GM21786 (cell line): ENCODE measurements at regions not wholly inside any gene's neighbourhood (a gene's known extent, or its start where the extent isn't known, plus 50 kb on each side); places are given as distances from the start of the nearest gene placed in this dataset.

ENCODE experiments used
- ATAC-seq: cut with Tn5 transposase; IDR thresholded peaks from one replicate; pipeline ENCODE4 v1.9.1; 2021; ENCODE audit not compliant: unreplicated experiment

DNA sequence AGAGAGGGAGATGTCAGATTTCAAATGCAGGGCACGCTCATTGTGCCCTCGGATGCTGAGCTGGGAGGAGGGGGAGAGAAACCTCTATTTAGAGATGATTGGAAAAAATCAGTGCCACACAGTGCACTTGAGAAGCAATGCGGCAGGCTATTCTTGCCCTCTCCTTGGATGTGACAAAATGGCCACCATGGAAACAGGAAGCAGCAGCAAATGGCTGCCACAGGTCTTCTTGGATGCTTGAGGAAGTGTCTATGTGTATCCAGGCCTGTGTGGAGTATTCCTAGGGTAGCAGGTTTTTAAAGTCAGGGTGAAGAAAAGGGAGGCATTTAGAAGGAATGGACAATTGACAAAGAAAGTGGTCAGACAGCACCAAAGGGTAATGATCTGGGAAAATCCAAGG lies 340.1 kb upstream of the ZFHX3 start:
- no peak for ATAC-seq

DNA sequence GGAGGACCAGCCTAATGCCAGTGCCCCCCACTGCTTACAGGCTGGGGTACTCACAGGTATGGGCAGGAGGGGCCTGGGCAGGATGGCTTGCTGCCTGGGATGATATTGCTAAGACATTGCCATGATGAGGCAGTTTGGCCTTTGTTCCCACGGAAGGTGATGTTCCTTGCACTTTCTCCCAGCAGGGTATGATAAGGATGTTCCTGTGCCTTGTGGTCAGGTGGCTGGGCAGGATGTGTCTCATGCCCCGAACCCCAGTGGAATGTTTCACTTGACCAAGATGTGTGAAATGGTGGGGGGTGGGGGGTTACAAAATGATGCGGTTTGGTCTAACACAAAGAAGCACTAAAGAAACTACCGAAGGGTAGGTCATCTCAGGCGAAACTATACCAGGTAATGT lies 337.8 kb upstream of the ZFHX3 start:
- no peak for ATAC-seq

DNA sequence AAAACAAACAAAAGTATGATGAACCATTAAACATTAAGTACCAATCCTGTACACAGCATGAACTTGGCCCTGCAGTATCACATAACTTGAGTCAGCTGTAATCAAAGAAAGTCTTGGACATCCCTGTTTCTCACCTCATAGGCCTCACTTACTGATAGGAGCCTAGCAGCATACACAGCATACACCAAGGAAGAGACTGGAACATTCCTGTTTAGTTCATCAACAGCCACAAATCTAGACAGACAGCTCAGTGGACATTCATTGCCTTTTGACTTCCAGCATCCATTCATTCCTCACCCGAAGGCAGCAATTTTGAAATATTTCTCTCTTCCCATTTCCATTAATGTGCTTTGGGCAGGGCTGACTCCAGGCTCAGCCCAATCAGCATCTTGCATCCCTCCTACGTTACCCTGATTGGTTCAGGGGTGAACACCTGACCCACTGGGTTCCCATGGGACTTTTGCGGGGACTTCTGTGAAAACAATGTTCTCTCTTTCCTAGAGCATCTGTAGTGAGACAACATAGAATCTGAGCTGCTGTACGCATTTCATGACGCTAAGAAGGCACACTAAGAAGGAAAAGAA lies 336.7 kb upstream of the ZFHX3 start:
- no peak for ATAC-seq

DNA sequence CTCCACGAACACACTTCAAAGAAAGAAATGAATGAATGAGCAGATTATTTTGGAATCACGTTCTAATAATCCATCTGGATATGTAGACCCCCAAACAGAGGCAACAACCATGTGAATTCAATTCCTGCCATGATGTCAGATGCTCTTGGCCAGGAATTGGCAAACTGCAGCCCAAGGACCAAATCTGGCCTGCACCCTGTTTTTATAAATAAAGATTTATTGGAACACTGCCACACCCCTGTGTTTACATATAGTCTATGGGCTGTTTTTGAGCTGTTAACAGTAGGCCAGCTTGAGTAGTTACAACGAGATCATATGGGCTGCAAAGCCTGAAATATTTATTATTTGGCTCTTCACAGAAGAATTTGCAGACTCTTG lies 336.0 kb upstream of the ZFHX3 start:
- ATAC-seq, result no peak

DNA sequence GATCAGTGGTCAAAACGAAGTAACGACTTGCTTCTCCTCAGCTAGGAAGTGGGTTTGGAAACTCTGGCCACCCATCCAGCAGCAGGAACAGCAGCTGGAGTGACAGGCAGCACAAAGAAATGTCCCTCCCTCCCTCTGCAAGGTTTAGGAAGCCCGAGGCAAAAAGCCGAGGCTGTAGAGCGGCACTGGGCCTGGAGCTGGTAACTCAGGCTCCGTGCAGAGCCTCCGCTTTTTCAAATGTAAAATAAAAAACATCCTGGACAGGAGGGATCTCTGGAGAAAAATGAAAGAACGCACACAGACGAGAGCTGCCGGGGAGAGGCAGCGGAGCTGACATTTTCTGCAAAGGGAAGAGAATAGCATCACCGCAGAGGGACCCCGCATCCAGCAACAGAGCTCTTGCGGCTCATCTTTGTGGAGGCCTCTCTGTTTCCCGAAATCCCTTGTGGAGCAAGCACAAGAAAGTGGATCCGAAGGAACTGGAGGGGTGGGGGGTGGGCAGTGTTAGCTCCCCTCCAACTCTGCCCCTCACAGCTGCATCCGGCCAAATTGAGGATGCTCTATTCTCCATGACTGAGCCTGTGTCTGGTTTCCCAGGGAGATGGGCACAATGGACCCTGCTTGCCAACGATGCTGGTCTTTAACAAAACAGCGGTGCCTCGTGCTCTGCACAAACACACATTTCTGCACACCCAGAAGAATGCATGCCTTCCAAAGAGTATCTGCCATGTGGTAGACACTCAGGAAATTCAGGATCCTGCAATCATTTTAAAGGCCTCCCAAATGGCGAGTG lies 335.5 kb upstream of the ZFHX3 start:
- no peak for ATAC-seq

DNA sequence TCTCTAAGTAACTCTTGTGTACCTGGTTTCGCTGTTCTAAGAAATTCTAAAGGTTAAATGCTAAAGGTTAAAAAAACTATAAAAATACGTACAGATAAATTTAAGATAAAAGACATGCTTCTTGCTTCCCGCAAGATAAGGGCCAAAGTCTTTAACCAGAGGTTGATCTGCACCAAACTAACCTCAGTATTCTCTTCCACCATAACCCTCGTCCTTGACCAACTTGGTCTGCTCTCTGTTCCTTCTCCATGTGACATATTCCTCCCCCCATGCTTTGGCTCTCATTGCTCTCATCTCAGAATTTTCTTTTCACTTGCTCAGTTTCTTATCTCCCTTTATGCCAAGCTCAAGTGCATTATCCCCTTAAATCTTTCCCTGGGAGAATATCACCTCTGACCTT lies 330.5 kb upstream of the ZFHX3 start:
- ATAC-seq, result no peak

DNA sequence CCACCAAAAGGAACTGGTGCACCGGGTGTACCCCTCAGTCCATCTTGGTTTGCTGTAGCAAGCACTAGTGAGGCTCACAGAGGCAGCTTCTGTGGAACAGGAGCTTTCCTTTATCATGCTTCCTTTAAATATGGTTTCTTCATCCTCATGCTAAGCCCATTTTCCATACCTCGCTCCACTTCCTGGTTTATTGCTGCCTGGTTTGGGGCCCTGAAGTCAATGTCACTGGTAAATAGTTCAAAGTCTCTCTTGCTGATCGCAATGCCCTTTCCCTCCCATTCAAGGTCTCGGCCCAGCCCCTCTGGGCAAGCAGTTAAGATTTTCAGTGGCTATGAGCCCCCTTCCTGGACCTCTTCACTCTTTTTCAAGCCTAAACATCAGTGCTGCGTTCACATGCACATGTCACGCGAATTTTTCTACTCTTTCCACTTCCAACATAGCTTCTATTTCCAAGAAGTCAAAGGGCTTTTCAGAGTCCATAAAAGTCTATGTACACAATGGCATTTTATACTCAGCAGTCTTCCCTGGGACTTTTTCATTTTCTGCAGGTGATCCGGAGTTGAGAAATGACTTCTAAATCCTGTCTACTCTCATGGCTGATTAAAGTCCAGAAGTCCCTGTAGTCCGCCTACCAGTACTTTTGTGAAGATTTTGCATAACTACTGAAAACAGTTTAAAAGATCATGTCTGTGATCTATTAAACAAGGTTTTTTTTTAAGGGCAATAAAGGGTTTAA lies 323.8 kb upstream of the ZFHX3 start:
- ATAC-seq, result no peak

DNA sequence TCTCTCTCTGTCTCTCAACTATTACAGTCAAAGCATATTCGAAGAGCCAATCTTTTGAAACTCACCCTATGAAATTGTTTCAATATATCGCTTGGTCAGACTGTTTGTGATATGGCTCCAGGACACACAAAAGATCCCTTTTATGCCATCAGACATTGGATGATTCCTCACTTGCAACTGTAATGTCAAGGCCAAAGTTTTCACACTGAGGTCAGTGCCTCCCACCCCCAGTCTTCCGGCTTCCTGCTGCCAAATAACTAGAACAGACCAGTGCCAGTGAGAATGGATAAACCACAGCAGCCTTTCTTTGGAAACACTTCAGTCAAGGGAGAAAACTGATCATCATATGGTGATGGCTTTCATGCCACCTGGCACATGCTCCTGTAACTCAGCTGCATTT lies 321.9 kb upstream of the ZFHX3 start:
- no peak for ATAC-seq

DNA sequence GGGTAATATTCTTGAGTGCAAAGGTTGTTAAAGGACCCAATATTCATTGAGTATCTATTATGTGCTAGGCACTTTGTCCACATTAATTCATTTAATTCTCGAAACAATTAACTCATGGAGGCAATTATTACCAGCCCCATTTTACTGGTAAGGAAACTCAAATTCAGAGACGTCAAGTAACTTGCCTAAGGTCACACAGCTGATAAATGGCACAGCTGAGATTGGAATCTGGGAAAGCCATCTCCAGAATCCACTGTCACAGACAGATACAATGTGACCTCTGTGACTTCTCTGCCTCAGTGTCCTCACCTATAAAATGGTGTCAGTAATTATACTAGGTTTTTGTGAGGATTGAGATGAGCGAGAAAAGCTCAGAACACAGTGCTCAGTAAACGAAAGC lies 320.8 kb upstream of the ZFHX3 start:
- ATAC-seq, result no peak

DNA sequence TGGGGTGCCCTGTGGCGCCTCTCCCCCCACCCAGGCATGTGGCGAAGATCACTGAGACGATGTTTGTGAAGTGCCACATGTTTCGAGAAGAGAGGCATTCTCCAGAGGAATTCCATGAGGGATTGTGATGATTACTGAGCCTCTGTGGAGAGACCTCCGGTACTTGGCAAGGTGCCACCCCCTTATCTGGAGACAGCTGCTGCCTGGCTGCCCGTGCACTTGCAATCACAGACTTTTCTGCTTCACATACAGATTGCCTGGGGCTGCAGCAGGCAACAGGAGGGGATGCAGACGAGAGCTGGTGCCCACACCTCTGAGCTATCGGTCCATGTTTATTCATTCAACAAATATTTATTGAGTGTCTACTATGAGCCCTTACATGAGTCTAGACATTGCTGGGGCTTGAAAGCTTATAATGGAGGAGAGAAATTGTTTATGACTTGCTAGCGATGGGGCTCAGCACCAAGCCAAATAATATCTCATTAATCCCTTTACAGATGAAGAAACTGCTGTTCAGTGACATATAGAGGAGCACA lies 317.2 kb upstream of the ZFHX3 start:
- no peak for ATAC-seq

DNA sequence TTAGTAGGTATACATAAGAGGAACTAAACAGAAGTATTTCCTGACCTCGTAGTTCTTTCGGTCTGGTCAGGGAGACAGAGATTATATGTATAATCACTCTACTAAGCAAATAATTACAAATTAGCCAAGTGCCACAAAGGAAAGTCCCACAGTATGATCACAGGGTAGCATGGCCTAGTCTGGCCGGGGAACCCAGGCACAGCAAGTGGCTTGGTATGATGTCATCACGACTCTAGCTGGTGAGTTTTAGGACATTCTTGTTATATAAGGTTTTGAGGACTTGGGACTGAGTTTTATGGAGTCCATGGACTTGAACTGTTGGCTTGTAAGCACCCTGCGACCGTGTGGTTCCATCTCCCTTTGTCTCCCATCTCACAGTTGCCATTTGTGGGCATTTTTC lies 316.5 kb upstream of the ZFHX3 start:
- ATAC-seq, result no peak

DNA sequence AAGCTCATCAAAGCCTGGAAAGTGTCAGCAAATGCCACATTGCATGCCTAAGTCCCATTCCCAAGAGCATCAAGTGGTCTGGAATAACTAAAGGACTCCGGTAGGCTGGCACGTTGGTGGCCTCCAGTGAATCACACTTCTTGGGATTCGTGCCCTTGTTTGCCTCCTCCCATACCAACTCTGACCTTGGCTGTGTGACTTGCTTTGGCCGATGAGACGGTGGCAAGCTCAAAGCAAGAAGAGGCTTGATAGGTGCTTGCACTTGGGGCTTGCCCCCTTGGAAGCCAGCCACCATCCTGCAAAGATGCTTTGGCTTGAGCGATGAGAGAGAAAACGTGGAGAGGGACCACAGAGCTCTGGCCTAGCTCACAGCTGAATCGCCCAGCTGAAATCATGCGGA lies 313.1 kb upstream of the ZFHX3 start:
- no peak for ATAC-seq

DNA sequence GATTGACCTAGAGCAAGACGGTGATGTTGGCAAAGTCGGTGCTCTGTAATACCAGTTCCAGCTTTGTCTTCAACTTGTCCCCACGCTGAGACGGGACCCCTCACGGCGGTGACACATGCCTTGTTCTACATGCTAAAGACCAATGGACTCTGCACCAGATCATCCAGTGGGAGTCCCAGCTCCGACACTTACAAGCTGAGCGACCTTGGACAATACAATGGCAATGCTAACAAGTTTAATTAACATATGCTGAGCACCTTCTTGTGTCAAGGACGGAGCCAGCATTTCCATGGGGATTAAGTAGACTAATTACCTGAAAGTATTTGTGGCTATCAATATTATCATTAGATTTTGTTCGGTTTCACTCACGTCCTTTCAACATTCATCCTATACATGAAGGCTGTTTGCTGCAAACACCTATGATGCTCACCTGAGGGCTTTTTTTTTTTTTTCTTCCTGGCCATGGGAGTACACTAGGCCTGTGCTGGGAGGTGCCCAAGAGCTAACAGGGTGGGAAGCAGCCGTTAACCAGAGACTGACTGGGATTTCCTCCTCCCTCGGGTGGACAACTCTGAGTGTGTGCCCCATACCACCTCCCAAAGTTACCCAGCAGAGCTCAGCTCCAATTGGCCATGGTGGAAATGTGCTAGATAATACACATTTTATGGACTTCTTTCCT lies 308.6 kb upstream of the ZFHX3 start:
- no peak for ATAC-seq

DNA sequence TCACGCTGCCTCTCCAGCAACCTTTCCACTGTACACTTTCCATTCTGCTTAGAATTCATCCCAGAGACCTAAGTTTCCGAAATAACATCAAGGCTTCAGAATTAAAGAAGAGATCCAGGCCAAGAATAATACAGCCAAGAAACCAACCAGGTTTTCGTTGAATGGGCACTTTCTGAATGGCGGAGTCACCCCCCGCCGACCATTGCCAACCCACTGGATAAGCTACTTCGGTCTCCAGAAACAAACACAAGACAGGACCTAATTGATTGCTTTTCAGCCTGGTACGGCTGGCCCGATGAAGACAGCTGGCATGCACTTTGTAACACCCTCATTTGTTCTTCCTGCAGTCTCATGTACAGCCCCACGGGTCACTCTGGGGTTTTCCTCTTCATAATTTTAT lies 308.1 kb upstream of the ZFHX3 start:
- no peak for ATAC-seq

DNA sequence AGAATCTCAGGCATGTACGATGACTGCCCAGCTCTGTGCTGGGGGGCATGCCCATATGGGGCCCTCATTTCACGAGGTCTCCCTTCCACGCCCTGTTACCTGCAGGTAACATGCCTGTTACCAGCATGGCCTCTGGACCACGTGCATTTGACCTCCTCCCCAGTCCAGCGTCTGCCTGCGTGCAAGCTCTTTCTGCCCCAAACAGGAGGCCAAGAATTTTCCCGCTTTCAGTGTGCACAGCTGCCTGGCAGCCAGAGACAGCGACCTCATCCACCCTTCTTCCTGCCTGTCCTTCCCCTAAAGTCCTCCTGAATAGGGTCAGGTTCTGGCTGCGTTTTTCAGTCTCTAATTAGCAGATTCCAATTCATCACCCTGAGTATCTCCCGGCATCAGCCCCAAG lies 306.5 kb upstream of the ZFHX3 start:
- no peak for ATAC-seq

DNA sequence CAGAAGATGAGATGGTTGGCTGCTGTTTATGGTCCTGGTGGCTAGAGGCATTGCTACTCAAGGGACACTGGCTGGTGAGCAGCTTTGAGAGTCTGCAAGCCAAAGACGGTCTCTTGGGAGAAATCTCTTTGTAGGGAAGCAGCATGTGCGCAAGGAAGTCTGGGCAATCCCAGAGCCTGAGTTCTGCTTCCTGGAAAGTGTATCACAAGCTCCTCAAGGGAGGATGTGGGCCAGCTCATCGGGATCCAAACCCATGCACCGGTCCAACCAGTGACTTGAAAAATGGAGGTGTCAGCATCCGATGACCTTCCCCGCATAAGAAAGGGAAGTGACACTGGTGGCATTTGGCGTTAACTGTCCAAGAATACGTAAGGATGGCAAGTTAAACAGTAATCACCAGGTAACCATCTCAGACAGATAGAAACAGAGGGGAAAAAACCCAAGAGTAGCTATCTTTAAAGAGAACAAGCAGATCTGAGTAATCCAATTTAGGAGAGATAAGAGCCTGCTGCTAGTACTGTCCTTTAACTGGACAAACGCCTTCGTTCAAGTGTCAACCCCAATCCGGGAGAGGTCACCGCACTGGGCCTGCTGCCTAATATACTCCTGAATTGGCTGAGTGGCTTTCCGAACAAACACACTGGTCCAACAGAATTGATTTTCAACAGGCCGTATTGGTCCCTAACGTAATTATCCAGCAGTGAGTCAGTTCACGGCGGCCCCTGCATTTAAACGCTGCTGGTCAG lies 303.0 kb upstream of the ZFHX3 start:
- no peak for ATAC-seq

DNA sequence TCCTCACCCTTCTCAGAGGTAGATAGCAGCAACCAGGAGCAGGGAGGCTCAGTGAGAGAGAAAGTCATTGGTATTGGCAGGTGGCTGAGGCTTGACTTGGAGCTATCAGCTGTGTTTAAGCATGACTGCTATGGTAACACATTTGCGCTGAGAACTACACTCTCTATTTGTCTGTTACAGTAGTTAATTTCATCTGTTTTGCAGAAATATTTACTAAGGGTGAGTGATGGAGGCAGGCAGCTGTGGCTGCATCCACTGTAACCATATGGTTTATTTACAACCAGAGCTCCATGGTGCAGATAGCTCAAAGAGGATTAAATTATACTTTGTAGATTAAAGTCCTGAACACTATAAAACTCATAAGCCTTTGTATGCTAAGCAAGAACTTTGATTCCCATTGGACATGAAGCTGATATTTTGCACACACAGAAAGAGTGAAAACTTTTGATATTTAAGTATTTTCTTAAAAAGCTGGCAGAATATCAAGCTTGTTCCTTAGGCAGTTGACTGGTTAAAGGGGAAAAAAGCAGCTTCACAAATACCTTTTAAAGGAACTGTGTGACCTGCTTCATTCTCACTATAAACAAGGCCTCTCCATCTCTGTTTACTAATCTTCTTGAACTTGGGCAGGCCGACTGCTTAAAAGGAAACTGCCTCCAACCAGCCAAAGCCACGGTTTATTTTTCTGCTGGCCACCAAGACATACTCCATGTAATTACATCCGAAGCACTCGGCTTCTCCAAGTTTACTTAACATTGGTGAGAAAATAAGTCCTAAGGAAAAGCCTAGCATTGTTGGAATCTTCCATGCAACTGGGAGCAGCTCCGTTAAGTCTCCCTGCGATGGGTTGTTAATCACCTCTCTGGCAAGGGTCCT lies 299.8 kb upstream of the ZFHX3 start:
- no peak for ATAC-seq

DNA sequence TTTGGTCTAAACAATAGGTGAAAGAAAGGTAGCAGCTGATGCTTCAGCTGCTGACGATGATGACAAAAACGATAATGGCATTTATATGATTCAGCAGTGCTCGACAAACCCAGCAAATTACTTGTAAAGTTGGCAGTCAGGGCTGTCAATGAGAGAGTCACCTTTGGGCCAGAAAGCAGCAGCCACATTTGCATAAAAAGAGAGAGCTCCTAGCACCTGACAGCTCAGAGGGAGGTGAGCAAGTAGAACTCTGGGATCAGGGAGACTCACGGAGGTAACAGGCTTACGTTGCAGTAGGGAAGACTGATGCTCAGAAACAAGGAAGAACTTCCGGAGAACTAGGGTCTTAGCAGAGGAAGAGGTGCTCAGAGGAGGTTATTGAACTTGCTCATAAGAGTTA lies 291.9 kb upstream of the ZFHX3 start:
- ATAC-seq, result no peak

DNA sequence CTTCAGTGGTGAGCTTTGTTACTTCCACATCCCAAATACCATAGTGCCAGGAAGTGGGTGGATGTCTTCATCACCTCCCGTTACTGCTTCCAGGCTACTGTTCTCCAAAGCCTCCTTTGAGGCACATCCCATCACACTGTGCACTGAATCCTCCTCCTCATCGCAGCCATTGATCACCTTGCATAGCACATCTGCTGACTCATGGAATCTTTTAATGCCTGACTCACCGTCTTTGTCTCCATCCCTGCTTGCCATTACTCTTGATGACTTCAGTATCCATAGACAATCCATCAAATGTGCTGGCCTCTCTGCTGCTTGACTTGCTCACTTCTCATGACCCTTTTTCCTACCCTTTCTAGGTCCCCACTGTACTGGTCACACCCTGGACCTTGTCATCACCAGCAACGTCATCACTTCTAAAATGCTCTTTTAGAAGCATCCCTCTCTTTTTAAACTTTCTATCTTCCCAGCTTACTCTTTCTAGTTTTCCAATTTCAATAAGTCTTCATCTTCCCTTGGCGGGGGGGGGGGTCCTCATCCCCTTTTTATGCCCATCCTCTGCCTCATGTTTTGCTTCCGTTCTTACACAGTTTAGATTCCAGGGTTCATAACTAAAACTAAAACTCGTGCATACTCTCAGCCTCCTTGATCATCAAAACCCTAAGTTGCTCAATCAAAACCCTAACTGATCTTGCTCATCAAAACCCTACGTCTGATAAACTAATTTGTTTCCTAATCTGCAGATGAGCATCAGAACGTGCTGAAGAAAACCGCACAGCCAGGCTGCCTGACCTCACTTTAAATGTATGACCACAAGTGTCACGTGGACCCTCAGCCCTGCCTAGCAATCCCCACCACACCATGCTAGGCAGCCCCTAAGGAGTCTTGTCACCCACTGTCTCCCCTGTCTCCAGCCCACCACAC lies 289.7 kb upstream of the ZFHX3 start:
- ATAC-seq, result no peak
